ENCODE measurements at regions not wholly inside any gene's neighbourhood (a gene's known extent, or its start where the extent isn't known, plus 50 kb on each side); places are given as distances from the start of the nearest gene placed in this dataset.

DNA sequence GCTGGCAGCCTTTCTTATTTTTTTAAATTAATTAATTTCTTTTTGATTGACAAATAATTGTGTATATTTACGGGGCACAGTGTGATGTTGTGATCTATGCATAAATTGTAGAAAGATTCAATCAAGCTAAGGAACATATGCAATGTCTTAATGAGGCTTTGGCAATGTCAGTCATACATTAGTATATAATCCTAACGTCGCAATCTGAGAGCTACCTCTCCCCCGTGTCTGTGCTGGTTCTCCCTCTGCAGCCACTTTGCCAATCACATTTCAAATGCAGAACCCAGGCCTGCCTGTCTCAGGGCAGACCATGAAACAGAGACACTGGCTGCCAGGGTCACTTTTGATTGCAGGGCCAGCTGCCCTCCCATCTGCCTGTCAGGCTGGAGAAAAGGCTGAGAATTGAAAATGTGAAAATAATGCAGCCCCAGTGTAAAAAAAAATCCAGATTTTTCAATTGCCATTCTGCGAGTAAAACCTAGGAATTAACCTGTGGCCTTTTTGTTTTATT, 56.3 kb downstream of the SLC24A2 start:
- ATAC-seq (no peak), DNase-seq (ENCODE audit: missing footprints) (no peak)
- intact Hi-C loops (cut with DNase I), result no loop called here

DNA sequence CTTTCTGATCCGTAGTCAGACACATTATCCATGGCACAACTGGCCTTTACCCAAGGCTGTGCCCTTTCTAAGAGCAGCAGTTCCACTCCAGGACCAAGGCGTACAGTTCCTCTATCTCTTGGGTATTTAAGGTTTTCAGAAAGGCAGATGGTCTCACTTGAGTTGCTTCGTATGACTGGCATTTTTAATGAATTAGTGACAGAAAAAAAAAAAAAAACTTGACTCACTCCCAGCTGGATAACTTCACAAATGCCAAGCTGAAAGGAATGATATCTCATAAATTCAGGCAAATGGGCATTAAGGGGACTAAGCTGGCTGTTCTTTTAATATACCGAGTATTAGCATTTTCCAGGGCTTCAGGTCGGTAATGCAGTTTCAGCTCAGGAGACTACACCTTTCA, 60.7 kb downstream of the SLC24A2 start:
- no peak for ATAC-seq
- DNase-seq (ENCODE audit: missing footprints), result no peak
- intact Hi-C loops (cut with DNase I), result no loop called here

DNA sequence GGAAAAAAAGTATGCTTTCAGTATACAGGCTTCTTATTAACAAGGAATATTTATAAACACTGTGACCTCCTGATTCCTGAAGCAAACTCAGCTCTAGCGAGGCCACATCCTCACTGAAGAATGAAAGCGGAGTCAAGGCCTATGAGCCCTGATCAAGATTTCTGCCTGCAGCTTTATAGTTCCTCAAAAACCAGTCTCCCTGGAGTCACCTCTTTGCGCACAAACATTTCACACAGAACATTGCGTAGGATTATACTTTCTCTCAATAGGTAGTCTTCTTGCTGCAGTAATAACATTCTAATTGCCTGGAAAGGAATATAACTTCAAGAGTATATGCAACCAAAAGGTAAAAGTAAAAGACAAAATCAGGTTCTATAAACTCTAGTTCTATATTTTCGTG, 62.9 kb downstream of the SLC24A2 start:
- intact Hi-C loops (cut with DNase I), result no loop called here
- DNase-seq (ENCODE audit: missing footprints), result no peak
- ATAC-seq, result no peak

DNA sequence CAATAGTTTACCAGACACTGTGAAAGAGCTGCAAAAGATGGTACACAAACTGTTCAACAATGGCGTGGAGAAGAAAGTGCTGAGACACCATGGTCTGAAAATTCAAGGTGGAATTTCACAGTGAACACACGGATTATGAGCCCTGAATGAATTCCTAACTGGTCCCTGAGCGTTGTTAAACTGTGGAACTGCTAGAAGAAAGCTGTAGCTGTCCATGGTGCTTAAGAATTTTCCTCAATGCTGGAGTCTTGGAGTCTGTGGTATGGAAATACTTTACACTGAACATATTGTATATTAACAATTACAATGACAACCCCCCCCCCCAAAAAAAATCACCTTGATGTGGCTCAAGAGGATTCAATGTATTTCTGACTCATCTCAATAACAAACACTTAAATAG, 68.5 kb downstream of the SLC24A2 start:
- DNase-seq (ENCODE audit: missing footprints) (no peak), ATAC-seq (no peak)
- intact Hi-C loops (cut with DNase I), result no loop called here

DNA sequence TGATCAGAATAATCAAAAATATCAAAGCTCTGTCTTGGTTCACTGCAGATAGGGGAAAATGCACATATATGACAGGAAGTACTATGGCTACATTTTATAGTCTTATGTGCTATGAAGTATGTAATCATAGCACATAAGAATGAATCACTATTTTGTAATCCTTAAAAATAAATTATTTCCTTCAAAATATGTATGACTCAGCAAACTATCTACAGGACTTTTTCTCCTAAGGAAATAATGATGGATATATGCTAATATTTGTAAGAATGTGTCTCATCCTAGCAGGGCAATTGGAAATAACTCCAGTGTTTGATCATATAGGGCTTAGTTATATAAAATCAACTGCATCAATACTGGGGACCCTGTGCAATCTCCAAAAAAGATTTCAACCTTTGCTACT, 85.1 kb downstream of the SLC24A2 start:
- intact Hi-C loops (cut with DNase I), result no loop called here
- no peak for ATAC-seq
- no peak for DNase-seq (ENCODE audit: missing footprints)

DNA sequence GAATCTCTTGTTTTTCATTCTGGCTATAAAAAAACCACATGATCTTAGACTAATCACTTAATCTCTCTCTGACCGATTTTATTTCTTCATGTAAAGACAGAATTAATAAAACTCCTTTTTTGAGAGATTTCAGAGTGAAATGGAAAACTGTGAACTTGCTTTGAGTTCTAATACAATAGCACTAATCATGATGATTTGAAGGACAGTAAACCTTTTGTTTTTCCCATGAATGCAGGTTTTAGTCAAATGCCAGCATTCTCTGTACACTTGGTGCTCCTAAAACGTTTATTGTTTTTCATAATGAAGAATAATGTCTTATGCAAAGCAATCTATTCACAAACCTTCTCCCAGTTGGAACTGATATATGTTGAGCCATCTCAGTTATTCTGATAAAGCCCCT, 86.8 kb downstream of the SLC24A2 start:
- ATAC-seq, result no peak
- intact Hi-C loops (cut with DNase I), result no loop called here
- no peak for DNase-seq (ENCODE audit: missing footprints)

GRCh38 chr9:19701274-19701673, 87.6 kb downstream of the SLC24A2 start:
- ATAC-seq (no peak), DNase-seq (ENCODE audit: missing footprints) (no peak)
- intact Hi-C loops (cut with DNase I), result no loop called here

- ATAC-seq, result no peak
- intact Hi-C loops (cut with DNase I), result no loop called here
- DNase-seq (ENCODE audit: missing footprints), result no peak
Observed at GRCh38 chr9:19700699-19701098, 88.1 kb downstream of the SLC24A2 start.

DNA sequence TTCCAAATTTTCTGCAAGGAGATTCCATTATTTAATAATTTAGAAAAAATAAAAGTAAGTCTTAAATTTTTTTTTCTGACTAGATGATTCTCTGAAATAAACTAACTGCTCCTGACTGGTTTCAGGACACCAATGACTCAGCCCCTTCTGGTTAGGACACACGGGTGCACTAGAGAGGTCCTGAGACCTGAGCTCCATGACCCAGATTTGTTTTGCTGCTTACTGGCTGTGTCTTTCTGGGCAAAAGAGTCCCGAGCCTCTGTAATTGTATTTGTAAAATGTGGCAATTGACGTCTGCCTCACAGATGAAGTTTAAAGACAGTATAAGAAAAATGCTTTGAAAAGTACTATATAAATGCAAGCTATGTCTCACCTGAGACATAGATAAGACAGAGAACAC, 89.1 kb downstream of the SLC24A2 start:
- ATAC-seq, result no peak
- intact Hi-C loops (cut with DNase I), result no loop called here
- DNase-seq (ENCODE audit: missing footprints), result no peak

DNA sequence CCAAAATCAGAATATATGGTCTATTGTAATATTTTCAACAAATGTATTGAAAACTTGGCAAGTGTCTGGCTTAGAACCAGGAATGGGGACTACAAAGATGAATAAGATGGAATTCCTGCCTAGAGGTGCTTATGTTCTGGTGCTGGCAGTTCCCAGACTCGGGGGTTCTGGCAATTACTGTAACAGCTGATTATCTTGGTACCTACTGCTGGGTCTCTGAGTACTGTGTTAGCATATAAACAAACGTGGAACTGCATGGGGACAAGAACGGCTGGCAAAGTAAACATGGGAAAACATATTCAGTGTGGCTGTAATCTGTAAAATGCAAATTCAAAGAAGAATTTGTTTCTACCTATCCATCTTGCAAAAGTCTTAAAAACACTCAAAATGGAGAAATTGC, 89.9 kb downstream of the SLC24A2 start:
- intact Hi-C loops (cut with DNase I), result no loop called here
- ATAC-seq (no peak), DNase-seq (ENCODE audit: missing footprints) (no peak)

DNA sequence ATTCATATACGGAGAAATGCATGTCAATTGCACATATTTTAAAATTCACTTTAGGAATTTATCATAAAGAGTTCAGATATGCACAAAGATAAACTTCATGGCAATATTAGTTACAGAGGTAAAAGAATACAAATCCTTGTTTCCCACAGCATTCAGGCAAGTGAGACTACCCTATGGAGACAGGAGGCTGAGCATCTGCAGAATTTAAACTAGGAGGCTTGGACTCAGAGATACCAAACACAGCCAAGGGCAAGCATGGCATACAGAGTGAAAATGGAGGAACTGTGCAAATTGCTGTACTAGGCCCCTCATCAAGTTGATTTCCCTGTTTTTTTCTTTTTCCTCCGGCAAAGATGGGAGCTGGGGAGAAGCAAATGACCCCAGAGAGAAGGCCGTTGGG, 94.2 kb downstream of the SLC24A2 start:
- intact Hi-C loops (cut with DNase I), result no loop called here
- ATAC-seq, result no peak
- no peak for DNase-seq (ENCODE audit: missing footprints)

DNA sequence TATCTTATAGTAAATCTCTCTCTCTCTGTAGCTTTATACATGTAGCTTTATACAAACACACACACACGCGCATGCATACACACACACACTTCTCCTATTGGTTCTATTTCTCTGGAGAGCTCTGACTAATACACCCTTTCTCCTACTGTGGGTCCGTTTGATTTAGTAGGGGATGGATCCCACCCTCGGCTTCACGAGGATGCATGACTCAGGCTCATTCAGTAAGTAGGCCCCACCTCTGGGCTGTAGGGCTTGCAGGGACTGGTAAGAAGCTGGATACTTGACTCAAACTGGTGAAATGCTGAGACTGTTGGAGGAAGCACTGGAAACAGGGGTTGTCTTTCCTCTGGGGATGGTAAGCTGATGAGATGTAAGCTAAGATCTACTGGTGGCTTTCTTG, 98.7 kb downstream of the SLC24A2 start:
- intact Hi-C loops (cut with DNase I), result no loop called here
- DNase-seq (ENCODE audit: missing footprints) (no peak), ATAC-seq (no peak)

- intact Hi-C loops (cut with DNase I), result no loop called here
- ATAC-seq (no peak), DNase-seq (ENCODE audit: missing footprints) (no peak)
Observed at GRCh38 chr9:19689328-19690101, 99.3 kb downstream of the SLC24A2 start.

DNA sequence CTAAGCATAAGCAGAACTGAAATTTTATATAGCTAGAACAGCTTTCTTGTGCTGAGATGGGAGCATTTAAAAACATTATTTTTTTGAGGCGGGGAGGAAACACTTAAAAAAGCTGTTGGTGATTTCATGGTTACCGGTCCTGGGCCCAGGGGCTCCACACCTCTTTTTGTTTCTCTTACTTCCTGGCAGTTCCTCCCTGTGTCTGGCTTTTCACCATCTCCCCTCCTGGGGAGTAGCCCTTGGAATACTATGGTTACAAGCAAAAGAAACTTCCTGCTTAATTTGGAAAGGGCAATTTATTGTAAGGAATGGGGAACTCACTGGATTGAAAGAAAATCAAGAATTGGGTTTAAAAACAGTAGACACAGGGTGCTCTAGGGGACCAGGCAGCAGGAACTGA, 105.1 kb downstream of the SLC24A2 start:
- intact Hi-C loops (cut with DNase I), result no loop called here
- DNase-seq (ENCODE audit: missing footprints) (no peak), ATAC-seq (no peak)

DNA sequence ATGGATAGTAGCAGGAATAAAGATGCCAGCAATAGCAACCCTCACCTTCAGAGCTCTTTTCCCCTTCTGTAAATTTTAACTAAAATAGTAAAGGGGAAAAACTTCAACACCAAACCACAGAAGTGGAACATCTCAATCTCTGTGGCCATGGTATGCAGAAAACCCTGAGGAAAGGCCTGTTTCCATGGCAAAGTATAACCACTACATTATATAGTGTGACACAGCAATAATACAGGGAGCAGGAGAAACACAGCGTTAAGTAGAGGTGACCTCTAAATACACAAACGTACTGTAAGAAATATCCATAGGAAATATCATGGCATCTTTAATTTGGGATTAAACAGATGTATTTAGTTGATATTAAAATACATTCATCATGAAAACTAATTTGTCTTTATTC, 106.4 kb downstream of the SLC24A2 start:
- intact Hi-C loops (cut with DNase I), result no loop called here
- DNase-seq (ENCODE audit: missing footprints), result no peak
- no peak for ATAC-seq

- no peak for ATAC-seq
- intact Hi-C loops (cut with DNase I), result no loop called here
- no peak for DNase-seq (ENCODE audit: missing footprints)
Observed at GRCh38 chr9:19681846-19682245, 107.0 kb downstream of the SLC24A2 start.

DNA sequence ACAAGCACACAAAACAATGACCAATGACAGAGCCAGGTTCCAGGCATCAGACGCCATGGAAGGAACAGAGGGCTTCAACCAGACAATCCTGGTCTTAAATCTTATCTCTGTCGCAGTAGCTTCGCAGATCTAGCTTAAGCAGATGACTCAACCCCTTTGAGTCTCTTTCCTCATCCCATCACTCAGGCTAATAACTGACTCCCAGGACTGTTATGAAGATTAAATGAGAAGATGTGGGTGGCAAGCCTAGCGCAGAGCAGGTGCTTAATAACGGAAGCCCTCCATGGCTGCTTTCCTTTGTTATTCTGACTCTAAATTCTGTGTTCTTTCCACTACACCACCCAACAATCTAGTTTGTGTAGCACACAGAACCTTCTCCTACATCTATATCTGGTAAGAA, 110.9 kb downstream of the SLC24A2 start:
- DNase-seq (ENCODE audit: missing footprints) (no peak), ATAC-seq (no peak)
- intact Hi-C loops (cut with DNase I), result no loop called here

DNA sequence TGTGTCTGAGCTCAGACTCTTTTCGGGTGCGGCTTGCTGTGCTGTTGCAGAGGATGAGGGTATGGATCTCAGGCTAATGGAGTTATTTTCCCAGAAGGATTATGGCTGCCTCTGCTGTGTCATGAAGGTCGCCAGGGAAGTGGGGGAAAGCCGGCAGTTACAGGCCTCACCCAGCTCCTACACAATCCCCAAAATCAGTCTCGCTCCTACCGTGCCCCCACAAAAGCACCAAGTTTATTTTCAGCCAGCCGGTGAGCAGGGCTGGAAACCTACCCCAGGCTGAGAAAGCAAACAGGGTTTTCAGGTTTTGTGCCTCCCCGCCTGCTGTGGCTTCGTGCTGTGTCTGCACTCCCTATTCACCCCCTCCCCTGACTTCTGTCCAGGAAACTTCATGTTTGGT, 113.3 kb downstream of the SLC24A2 start:
- ATAC-seq, result no peak

GRCh38 chr9:19666575-19666974, 122.3 kb downstream of the SLC24A2 start:
- ATAC-seq (no peak), DNase-seq (ENCODE audit: missing footprints) (no peak)
- intact Hi-C loops (cut with DNase I), result no loop called here

More for the DNA sequence above, 113.3 kb downstream of the SLC24A2 start:
- intact Hi-C loops (cut with DNase I), result no loop called here
- DNase-seq (ENCODE audit: missing footprints), result no peak

GRCh38 chr9:19665146-19665863, 123.5 kb downstream of the SLC24A2 start:
- ATAC-seq, result no peak
- no peak for DNase-seq (ENCODE audit: missing footprints)
- intact Hi-C loops (cut with DNase I), result no loop called here
